Stimulated activated CD4-positive, alpha-beta T cell treated with anti-CD3 and anti-CD28 coated beads, Interleukin-15, amount 100 ng/mL, for 48 hours (primary cell): ENCODE measurements at regions not wholly inside any gene's neighbourhood (a gene's known extent, or its start where the extent isn't known, plus 50 kb on each side); places are given as distances from the start of the nearest gene placed in this dataset.

Source experiments
- DNase-seq, 2 donors: peaks; one replicate each; pipeline ENCODE4 v3.0.0-alpha.2; 2020; ENCODE audit warnings: low read depth in 2 of 2

- no peak for DNase-seq
Measured at GRCh38 chr6:93083337-93084230, 335.8 kb downstream of the EPHA7 start.

GRCh38 chr6:93081901-93082300, 337.5 kb downstream of the EPHA7 start:
- DNase-seq, result no peak

- DNase-seq, result no peak
Measured at GRCh38 chr6:93079061-93079460, 340.3 kb downstream of the EPHA7 start.

GRCh38 chr6:93073811-93074210, 345.5 kb downstream of the EPHA7 start:
- no peak for DNase-seq

- DNase-seq, result no peak
Measured at GRCh38 chr6:93069856-93070255, 349.5 kb downstream of the EPHA7 start.

GRCh38 chr6:93059911-93060310, 359.4 kb downstream of the EPHA7 start:
- no peak for DNase-seq

- no peak for DNase-seq
Measured at GRCh38 chr6:93057584-93057983, 361.8 kb downstream of the EPHA7 start.

- DNase-seq, result no peak
Measured at GRCh38 chr6:93048381-93048780, 371.0 kb downstream of the EPHA7 start.

- DNase-seq, result no peak
Measured at GRCh38 chr6:93047033-93047432, 372.3 kb downstream of the EPHA7 start.

- DNase-seq, result no peak
Measured at GRCh38 chr6:93045156-93045555, 374.2 kb downstream of the EPHA7 start.

GRCh38 chr6:93040375-93040774, 379.0 kb downstream of the EPHA7 start:
- DNase-seq, result no peak

GRCh38 chr6:93036835-93037234, 382.5 kb downstream of the EPHA7 start:
- DNase-seq, result no peak

- DNase-seq, result no peak
Measured at GRCh38 chr6:93035756-93036155, 383.6 kb downstream of the EPHA7 start.

GRCh38 chr6:93021235-93021915, 398.0 kb downstream of the EPHA7 start:
- DNase-seq, result no peak

GRCh38 chr6:93017626-93018025, 401.7 kb downstream of the EPHA7 start:
- DNase-seq, result no peak

GRCh38 chr6:93017213-93017612, 402.1 kb downstream of the EPHA7 start:
- no peak for DNase-seq

- DNase-seq, result no peak
Measured at GRCh38 chr6:93013054-93013453, 406.3 kb downstream of the EPHA7 start.

GRCh38 chr6:93008375-93008774, 411.0 kb downstream of the EPHA7 start:
- no peak for DNase-seq

GRCh38 chr6:92989656-92990055, 429.7 kb downstream of the EPHA7 start:
- DNase-seq, result no peak

- DNase-seq, result no peak
Measured at GRCh38 chr6:92979281-92979680, 440.1 kb downstream of the EPHA7 start.

- DNase-seq, result no peak
Measured at GRCh38 chr6:92977018-92977417, 442.3 kb downstream of the EPHA7 start.

- DNase-seq, result no peak
Measured at GRCh38 chr6:92967362-92967761, 452.0 kb downstream of the EPHA7 start.

GRCh38 chr6:92962846-92963245, 456.5 kb downstream of the EPHA7 start:
- DNase-seq, result no peak
